Neural cell (in vitro differentiated cells): ENCODE measurements at regions not wholly inside any gene's neighbourhood (a gene's known extent, or its start where the extent isn't known, plus 50 kb on each side); places are given as distances from the start of the nearest gene placed in this dataset.

Source experiments
- CTCF ChIP-seq: fragments of 450-650 bp; IDR thresholded peaks from 2 replicates; pipeline ENCODE4 v1.5.1; 2014; ENCODE audit warnings: antibody characterized with exemption, mild to moderate bottlenecking, moderate library complexity; ENCODE audit not compliant: poor library complexity, severe bottlenecking
- TAF1 ChIP-seq: IDR thresholded peaks from 2 replicates; pipeline ENCODE4 v1.6.1; 2012; ENCODE audit warnings: low read depth

GRCh38 chr13:108437496-108437895 is 168.0 kb downstream of the TNFSF13B start:
- no peak for TF ChIP-seq TAF1
- TF ChIP-seq CTCF = no peak
